AG04449 (cell line): ENCODE measurements at regions not wholly inside any gene's neighbourhood (a gene's known extent, or its start where the extent isn't known, plus 50 kb on each side); places are given as distances from the start of the nearest gene placed in this dataset.

Experiments
- CTCF ChIA-PET: fragments of 350-600 bp; formaldehyde crosslinking; extraction: SDS; loops from one replicate; lab custom pipeline; 2021; ENCODE audit warnings: antibody characterized with exemption; lab: Yijun Ruan, JAX
- POLR2A ChIA-PET: fragments of 400-600, 350-600 bp; formaldehyde crosslinking; extraction: SDS; loops from one replicate; lab custom pipeline; 2020; ENCODE audit warnings: antibody characterized with exemption, inconsistent platforms; lab: Yijun Ruan, JAX
- DNase-seq: peaks from one replicate; pipeline ENCODE4 v3.0.0-alpha.2; 2010; ENCODE audit warnings: low read depth, low spot score
- H3K4me3 ChIP-seq: 2 replicates; pipeline ENCODE4 v1.5.1; 2011; ENCODE audit warnings: low read depth, mild to moderate bottlenecking, control low read depth, low read length
- TF ChIP-seq, protein P1 (sequence below): IDR thresholded peaks from one replicate; pipeline ENCODE4 v1.5.1; 2011; ENCODE audit warnings: mild to moderate bottlenecking, moderate library complexity, low read length, control low read depth, inconsistent platforms; ENCODE audit not compliant: insufficient read depth; ENCODE audit errors: missing control alignments

DNA sequence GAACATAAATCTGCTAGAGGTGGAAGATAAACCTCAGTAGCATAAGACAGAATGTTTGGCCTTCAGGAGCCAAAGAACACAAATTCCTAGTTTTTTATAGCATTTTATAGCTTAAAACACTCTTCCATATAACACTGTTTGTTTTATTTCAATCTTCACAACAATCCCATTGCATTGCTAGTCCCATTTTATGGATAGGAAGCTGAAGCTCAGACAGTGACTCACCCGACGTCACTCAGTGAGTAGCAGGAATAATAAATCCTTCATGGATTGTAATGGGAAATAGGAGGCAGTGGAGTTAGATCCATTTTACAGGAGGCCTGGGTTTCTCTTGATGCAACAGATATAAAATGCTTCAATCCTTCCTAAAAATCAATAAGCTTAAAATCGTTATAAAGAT lies 217.5 kb downstream of the RAB28 start:
- DNase-seq: no peak
- ChIA-PET POLR2A (no interaction called here), CTCF (no interaction called here)
- no peak overlapping the region for H3K4me3 ChIP-seq
- TF ChIP-seq, protein P1, sequence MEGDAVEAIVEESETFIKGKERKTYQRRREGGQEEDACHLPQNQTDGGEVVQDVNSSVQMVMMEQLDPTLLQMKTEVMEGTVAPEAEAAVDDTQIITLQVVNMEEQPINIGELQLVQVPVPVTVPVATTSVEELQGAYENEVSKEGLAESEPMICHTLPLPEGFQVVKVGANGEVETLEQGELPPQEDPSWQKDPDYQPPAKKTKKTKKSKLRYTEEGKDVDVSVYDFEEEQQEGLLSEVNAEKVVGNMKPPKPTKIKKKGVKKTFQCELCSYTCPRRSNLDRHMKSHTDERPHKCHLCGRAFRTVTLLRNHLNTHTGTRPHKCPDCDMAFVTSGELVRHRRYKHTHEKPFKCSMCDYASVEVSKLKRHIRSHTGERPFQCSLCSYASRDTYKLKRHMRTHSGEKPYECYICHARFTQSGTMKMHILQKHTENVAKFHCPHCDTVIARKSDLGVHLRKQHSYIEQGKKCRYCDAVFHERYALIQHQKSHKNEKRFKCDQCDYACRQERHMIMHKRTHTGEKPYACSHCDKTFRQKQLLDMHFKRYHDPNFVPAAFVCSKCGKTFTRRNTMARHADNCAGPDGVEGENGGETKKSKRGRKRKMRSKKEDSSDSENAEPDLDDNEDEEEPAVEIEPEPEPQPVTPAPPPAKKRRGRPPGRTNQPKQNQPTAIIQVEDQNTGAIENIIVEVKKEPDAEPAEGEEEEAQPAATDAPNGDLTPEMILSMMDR: no peak

DNA sequence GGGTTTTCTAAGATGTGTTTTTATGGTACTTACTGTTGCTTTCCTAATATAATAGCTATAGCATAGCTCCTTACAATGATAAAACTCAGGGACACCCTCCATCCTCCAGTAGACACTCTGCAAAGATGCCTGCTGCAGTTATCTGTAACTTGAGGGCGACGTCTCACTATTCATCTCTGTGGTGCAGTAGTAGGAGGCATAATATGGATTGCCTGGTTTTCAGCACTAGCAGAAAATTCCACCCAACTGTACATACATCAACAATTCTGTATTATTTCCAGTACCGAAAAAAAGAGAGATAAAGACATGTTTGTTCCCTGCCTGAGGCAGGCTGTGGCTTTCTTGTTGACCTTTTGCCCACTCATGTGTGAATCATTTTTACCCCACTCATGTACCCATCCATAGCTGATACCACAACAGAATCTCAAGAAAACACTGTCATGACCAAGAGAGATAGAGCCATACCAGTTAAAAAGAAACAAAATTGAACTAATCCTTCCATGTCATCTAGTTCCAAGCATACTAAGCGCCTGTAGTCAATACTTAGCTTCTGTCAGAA lies 220.1 kb downstream of the RAB28 start:
- CTCF ChIA-PET: no interaction called here
- TF ChIP-seq, protein P1: no peak
- POLR2A ChIA-PET: no interaction called here
- no peak overlapping the region for H3K4me3 ChIP-seq
- no peak for DNase-seq

DNA sequence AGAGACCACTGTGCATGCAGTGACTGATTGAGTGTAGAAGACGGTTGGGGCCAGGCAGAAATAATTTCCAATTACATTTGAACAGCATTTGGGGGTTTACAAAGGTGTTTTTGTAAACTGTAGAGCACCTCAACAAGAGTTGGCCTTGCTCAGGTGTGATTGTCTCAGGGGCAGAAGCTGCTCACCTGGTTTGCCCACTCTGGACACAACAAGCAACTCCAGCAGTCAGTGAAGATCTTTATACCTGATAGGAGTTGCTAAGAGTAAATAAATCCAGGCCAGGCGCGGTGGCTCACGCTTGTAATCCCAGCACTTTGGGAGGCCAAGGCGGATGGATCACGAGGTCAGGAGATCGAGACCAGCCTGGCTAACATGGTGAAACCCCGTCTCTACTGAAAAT lies 221.3 kb downstream of the RAB28 start:
- H3K4me3 ChIP-seq: no peak overlapping the region
- POLR2A ChIA-PET: no interaction called here
- TF ChIP-seq, protein P1: no peak
- CTCF ChIA-PET: no interaction called here
- no peak for DNase-seq

DNA sequence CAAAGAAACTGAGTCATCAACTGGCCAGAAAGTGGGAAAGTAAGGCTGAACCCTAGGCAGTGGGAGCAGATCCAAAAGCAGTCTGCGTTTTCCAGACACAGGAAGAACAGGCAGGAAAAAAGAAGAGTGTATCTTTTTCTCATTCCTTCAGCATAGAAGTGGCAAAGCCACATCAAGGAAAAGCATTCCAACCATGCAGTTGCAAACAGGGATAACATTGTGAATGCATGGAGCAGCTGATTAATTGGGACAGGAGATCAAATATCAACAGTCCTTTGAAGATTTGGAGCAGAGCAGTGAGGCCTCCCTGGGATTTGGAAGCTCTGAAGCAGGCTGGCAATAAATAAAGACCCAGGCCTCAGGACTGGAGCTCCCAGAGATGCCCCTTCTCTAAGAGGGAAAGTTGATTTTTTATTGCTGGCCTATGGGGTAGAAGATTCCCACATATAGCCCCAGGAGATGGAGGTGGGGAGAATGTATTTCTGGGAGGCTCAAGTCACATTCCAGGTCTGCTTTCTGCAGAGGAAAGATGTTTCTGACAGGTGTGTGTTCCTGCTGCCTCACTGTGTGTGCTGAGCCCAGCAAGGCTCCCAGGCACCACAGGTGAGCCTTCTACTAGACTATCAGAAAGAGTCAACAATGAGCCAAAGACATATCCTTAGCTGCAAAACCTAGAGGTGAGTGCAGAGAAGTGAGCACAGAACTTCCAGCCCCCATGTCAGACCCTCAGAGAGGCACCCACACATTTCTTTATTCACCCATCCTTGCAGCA lies 222.5 kb downstream of the RAB28 start:
- no peak overlapping the region for H3K4me3 ChIP-seq
- CTCF ChIA-PET: no interaction called here
- no peak for DNase-seq
- TF ChIP-seq, protein P1: no peak
- POLR2A ChIA-PET: no interaction called here

DNA sequence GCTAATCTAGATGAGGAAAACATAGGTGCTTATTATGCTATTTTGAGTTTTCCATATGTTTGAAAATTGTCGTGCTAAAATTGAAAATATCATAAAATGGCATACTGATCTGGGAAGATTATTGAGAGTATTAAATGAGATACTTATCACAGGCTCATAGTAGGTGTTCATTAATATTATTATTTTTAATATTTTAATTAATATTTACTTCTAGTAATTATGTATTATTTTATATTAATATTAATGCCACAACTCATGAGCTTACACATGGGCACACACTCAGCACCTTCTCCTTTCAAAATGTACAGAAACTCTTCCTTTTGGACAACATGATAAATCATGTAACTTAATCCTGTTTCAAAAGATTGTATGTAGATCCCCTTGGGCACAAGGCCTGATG lies 223.6 kb downstream of the RAB28 start:
- ChIA-PET CTCF (no interaction called here), POLR2A (no interaction called here)
- TF ChIP-seq, protein P1: no peak
- no peak for DNase-seq
- H3K4me3 ChIP-seq: no peak overlapping the region

DNA sequence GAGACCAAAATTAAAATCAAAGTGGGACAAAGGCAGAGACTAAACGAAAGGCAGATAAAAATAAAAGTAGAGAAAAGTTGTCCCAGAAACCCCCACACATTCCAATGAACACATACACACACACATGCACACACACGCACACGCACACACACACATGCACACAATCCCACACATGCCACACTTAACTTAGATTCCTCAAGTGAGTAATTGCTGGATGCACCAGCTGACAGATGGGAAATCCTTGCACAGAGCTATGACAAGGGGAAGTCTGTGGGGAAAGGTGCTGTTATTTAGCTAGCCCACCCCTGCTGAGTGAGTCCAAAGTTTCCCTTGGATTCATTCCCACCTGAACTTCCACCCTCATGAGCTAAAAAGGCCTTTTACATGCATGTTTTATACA lies 233.9 kb downstream of the RAB28 start:
- CTCF ChIA-PET: no interaction called here
- no peak overlapping the region for H3K4me3 ChIP-seq
- DNase-seq: no peak
- TF ChIP-seq, protein P1: no peak
- POLR2A ChIA-PET: no interaction called here
